Neuronal stem cell (in vitro differentiated cells): ENCODE measurements at regions not wholly inside any gene's neighbourhood (a gene's known extent, or its start where the extent isn't known, plus 50 kb on each side); places are given as distances from the start of the nearest gene placed in this dataset.

Source experiments
- DNase-seq: peaks from one replicate; pipeline ENCODE4 v3.0.0-alpha.2; 2013; ENCODE audit warnings: low spot score
- H2AFZ ChIP-seq: one replicate; pipeline ENCODE4 v1.6.1; 2013; ENCODE audit warnings: mild to moderate bottlenecking, low read length, inconsistent platforms
- H2AK5ac ChIP-seq: 2 replicates; pipeline ENCODE4 v1.6.1; 2013; ENCODE audit warnings: low read depth, mild to moderate bottlenecking, inconsistent platforms, low read length, moderate library complexity, mixed read lengths
- H2BK120ac ChIP-seq: 2 replicates; pipeline ENCODE4 v1.6.1; 2013; ENCODE audit warnings: low read depth, mild to moderate bottlenecking, inconsistent platforms, low read length, moderate library complexity, mixed read lengths
- H2BK12ac ChIP-seq: one replicate; pipeline ENCODE4 v1.6.1; 2013; ENCODE audit warnings: low read length, inconsistent platforms
- H2BK15ac ChIP-seq: 2 replicates; pipeline ENCODE4 v1.6.1; 2013; ENCODE audit warnings: mild to moderate bottlenecking, low read length, inconsistent platforms, mixed read lengths
- H2BK5ac ChIP-seq: one replicate; pipeline ENCODE4 v1.6.1; 2013; ENCODE audit warnings: inconsistent platforms, mild to moderate bottlenecking, low read length, moderate library complexity
- H3K14ac ChIP-seq: one replicate; pipeline ENCODE4 v1.6.1; 2013; ENCODE audit warnings: low read length, inconsistent platforms
- H3K18ac ChIP-seq: 2 replicates; pipeline ENCODE4 v1.6.1; 2013; ENCODE audit warnings: low read length, inconsistent platforms
- H3K23ac ChIP-seq: 2 replicates; pipeline ENCODE4 v1.6.1; 2013; ENCODE audit warnings: low read depth, mild to moderate bottlenecking, mixed read lengths, low read length, inconsistent platforms; ENCODE audit not compliant: poor library complexity
- H3K27ac ChIP-seq: replicated peaks from 3 replicates; pipeline ENCODE4 v1.5.1; 2013; ENCODE audit warnings: low read length, inconsistent platforms
- H3K27me3 ChIP-seq, 3 experiments: 2 replicates each; pipeline ENCODE4 v1.6.1; 2013; ENCODE audit warnings: low read length in 3 of 3, mild to moderate bottlenecking in 2 of 3, inconsistent platforms in 1 of 3, low read depth in 1 of 3, mixed read lengths in 1 of 3, moderate library complexity in 1 of 3; ENCODE audit not compliant: control insufficient read depth in 3 of 3, insufficient read depth in 3 of 3
- H3K36me3 ChIP-seq, 2 donors: replicated peaks in 1 of 2; 2 replicates each; pipeline ENCODE4 v1.6.1; 2013; ENCODE audit warnings: low read length in 2 of 2; ENCODE audit not compliant: control insufficient read depth in 2 of 2, insufficient read depth in 2 of 2
- H3K4ac ChIP-seq: 2 replicates; pipeline ENCODE4 v1.6.1; 2013; ENCODE audit warnings: inconsistent platforms, mild to moderate bottlenecking, low read length, moderate library complexity
- H3K4me1 ChIP-seq, 2 donors: 1 replicate in 1 of 2; 2 replicates in 1 of 2; pipeline ENCODE4 v1.6.1; 2013; ENCODE audit warnings: low read length in 2 of 2, low read depth in 1 of 2; ENCODE audit not compliant: control insufficient read depth in 2 of 2, insufficient read depth in 1 of 2
- H3K4me2 ChIP-seq: one replicate; pipeline ENCODE4 v1.6.1; 2013; ENCODE audit warnings: mild to moderate bottlenecking, low read length, inconsistent platforms; ENCODE audit not compliant: insufficient read depth, poor library complexity, severe bottlenecking
- H3K4me3 ChIP-seq, 2 donors: 2 replicates each; pipeline ENCODE4 v1.5.1; 2013; ENCODE audit warnings: low read length in 2 of 2, mild to moderate bottlenecking in 2 of 2, inconsistent platforms in 1 of 2, moderate library complexity in 1 of 2
- H3K79me1 ChIP-seq: one replicate; pipeline ENCODE4 v1.6.1; 2013; ENCODE audit warnings: low read depth, mild to moderate bottlenecking, inconsistent platforms, low read length, moderate library complexity
- H3K9ac ChIP-seq: one replicate; pipeline ENCODE4 v1.6.1; 2013; ENCODE audit warnings: mild to moderate bottlenecking, low read depth, low read length, inconsistent platforms; ENCODE audit not compliant: poor library complexity
- H3K9me3 ChIP-seq, 2 donors: replicated peaks in 1 of 2; 2 replicates each; pipeline versions ENCODE3 to v1.6.1; 2013; ENCODE audit warnings: low read length in 2 of 2, mild to moderate bottlenecking in 2 of 2, inconsistent platforms in 1 of 2, low read depth in 1 of 2, mixed read lengths in 1 of 2, moderate library complexity in 1 of 2; ENCODE audit not compliant: control insufficient read depth in 2 of 2, insufficient read depth in 1 of 2
- H4K8ac ChIP-seq: one replicate; pipeline ENCODE4 v1.6.1; 2013; ENCODE audit warnings: low read depth, mild to moderate bottlenecking, inconsistent platforms, low read length, moderate library complexity
- H4K91ac ChIP-seq: one replicate; pipeline ENCODE4 v1.6.1; 2013; ENCODE audit warnings: low read length, low read depth, mild to moderate bottlenecking, inconsistent platforms; ENCODE audit not compliant: poor library complexity
- WGBS, 2 donors: extraction: QIAGEN DNeasy Blood & Tissue Kit; methylation state at CpG; one replicate each; pipeline ENCODE4 v1.1.7; 2013; ENCODE audit warnings: missing lambda C conversion rate in 2 of 2, mixed read lengths in 1 of 2; ENCODE audit not compliant: insufficient read length in 2 of 2, insufficient replicate concordance in 1 of 2; ENCODE audit errors: extremely low coverage in 2 of 2; 5-methylcytosine and 5-hydroxymethylcytosine counted together

GRCh38 chr5:29750453-29750852, 1443.0 kb upstream of the CDH6 start:
- no peak for DNase-seq
- no peak overlapping the region for H3K4me3 ChIP-seq
- H3K79me1 ChIP-seq = no peaks in the 10 kb centered on the region
- no peaks in the 10 kb centered on the region for H3K4me1 ChIP-seq
- H3K9ac ChIP-seq = no peak overlapping the region
- no peak overlapping the region for H2BK120ac ChIP-seq
- H2BK5ac ChIP-seq = no peak overlapping the region
- no CpG with 5 or more reads among the region's 2 CpGs for WGBS, 2 donors
- no peaks in the 10 kb centered on the region for H3K27me3 ChIP-seq
- H2AK5ac ChIP-seq = no peak overlapping the region
- no peak overlapping the region for H2BK12ac ChIP-seq
- no peak overlapping the region for H3K14ac ChIP-seq
- H3K23ac ChIP-seq = no peak overlapping the region
- H3K36me3 ChIP-seq = no peaks in the 10 kb centered on the region
- H3K27ac ChIP-seq = no peak overlapping the region
- no peak overlapping the region for H4K91ac ChIP-seq
- H4K8ac ChIP-seq = no peak overlapping the region
- H3K9me3 ChIP-seq = no peaks in the 10 kb centered on the region
- no peak overlapping the region for H3K4ac ChIP-seq
- no peak overlapping the region for H2AFZ ChIP-seq
- H2BK15ac ChIP-seq = no peak overlapping the region
- H3K4me2 ChIP-seq = no peak overlapping the region
- no peak overlapping the region for H3K18ac ChIP-seq

DNA sequence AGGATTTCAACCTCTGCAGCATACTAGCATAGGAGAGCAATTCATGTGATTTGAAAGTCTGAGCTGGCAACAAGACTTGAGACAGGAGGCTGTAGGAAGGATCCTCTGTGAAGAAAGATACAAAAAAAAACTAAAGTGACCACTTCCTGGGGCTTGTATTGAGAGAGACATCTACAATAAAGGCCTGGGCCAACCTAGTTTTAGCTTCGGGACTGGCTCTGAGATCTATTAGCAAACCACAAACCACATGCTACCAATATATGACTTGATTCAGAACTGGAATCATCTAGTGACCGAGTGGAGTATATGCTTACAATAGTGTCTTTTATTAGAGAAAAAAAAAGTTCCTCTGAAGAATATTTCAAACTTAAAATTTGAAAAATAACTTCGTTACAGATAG, 1448.9 kb upstream of the CDH6 start:
- Histone ChIP-seq H2BK5ac (no peak overlapping the region), H3K4me2 (no peak overlapping the region), H3K27ac (no peak overlapping the region), H3K9me3 (no peaks in the 10 kb centered on the region), H3K9ac (no peak overlapping the region), H2AFZ (no peak overlapping the region), H3K18ac (no peak overlapping the region), H3K14ac (no peak overlapping the region), H2BK15ac (no peak overlapping the region), H3K23ac (no peak overlapping the region), H2BK12ac (no peak overlapping the region), H2BK120ac (no peak overlapping the region), H4K91ac (no peak overlapping the region), H3K27me3 (no peaks in the 10 kb centered on the region), H3K4me1 (no peaks in the 10 kb centered on the region), H3K4me3 (no peak overlapping the region), H2AK5ac (no peak overlapping the region), H3K79me1 (no peaks in the 10 kb centered on the region), H3K4ac (no peak overlapping the region), H4K8ac (no peak overlapping the region), H3K36me3 (no peaks in the 10 kb centered on the region)
- no CpG with 5 or more reads among the region's 3 CpGs for WGBS, 2 donors
- no peak for DNase-seq

- Histone ChIP-seq H3K4me1 (no peaks in the 10 kb centered on the region), H4K91ac (no peak overlapping the region), H2BK5ac (no peak overlapping the region), H3K4ac (no peak overlapping the region), H3K4me3 (no peak overlapping the region), H3K18ac (no peak overlapping the region), H3K14ac (no peak overlapping the region), H2AFZ (no peak overlapping the region), H3K79me1 (no peaks in the 10 kb centered on the region), H3K27me3 (no peaks in the 10 kb centered on the region), H3K36me3 (no peaks in the 10 kb centered on the region), H3K9me3 (no peaks in the 10 kb centered on the region), H2AK5ac (no peak overlapping the region), H2BK15ac (no peak overlapping the region), H2BK12ac (no peak overlapping the region), H3K23ac (no peak overlapping the region), H3K4me2 (no peak overlapping the region), H3K9ac (no peak overlapping the region), H4K8ac (no peak overlapping the region), H3K27ac (no peak overlapping the region), H2BK120ac (no peak overlapping the region)
- no peak for DNase-seq
Measured at GRCh38 chr5:29720954-29721353, 1472.5 kb upstream of the CDH6 start.

- no peak overlapping the region for H3K23ac ChIP-seq
- no peak overlapping the region for H3K27ac ChIP-seq
- no peaks in the 10 kb centered on the region for H3K36me3 ChIP-seq
- no peak overlapping the region for H2AFZ ChIP-seq
- H3K14ac ChIP-seq = no peak overlapping the region
- no peak overlapping the region for H3K4me2 ChIP-seq
- H2BK5ac ChIP-seq = no peak overlapping the region
- H3K18ac ChIP-seq = no peak overlapping the region
- H3K4me3 ChIP-seq = no peak overlapping the region
- H2BK15ac ChIP-seq = no peak overlapping the region
- H3K4ac ChIP-seq = no peak overlapping the region
- H3K9me3 ChIP-seq = no peaks in the 10 kb centered on the region
- no peak overlapping the region for H2BK120ac ChIP-seq
- no peak overlapping the region for H2BK12ac ChIP-seq
- no peaks in the 10 kb centered on the region for H3K79me1 ChIP-seq
- H3K9ac ChIP-seq = no peak overlapping the region
- H3K4me1 ChIP-seq = no peaks in the 10 kb centered on the region
- H4K8ac ChIP-seq = no peak overlapping the region
- no peak overlapping the region for H2AK5ac ChIP-seq
- WGBS, 2 donors = no CpG with 5 or more reads among the region's 3 CpGs
- no peaks in the 10 kb centered on the region for H3K27me3 ChIP-seq
- H4K91ac ChIP-seq = no peak overlapping the region
- DNase-seq = no peak
Measured at GRCh38 chr5:29719171-29719570, 1474.3 kb upstream of the CDH6 start.
